ENCODE measurements at regions not wholly inside any gene's neighbourhood (a gene's known extent, or its start where the extent isn't known, plus 50 kb on each side); places are given as distances from the start of the nearest gene placed in this dataset.
A peak's percentile ranks its signal among the peaks of the same experiment; 100 is the strongest.

- no peak for DNase-seq (ENCODE audit: low spot score)
These were observed 247.6 kb upstream of the PBX1 start for GRCh38 chr1:164311377-164311776.

- DNase-seq (ENCODE audit: low spot score): peak; percentile 36
These were observed 237.9 kb upstream of the PBX1 start for GRCh38 chr1:164320790-164321731.

- no peak for DNase-seq (ENCODE audit: low spot score)
These were observed 233.2 kb upstream of the PBX1 start for GRCh38 chr1:164325786-164326185.

- no peak for DNase-seq (ENCODE audit: low spot score)
These were observed 225.6 kb upstream of the PBX1 start for GRCh38 chr1:164333387-164333786.

- DNase-seq (ENCODE audit: low spot score): no peak
These were observed 221.6 kb upstream of the PBX1 start for GRCh38 chr1:164337394-164337793.

GRCh38 chr1:164337885-164338284, 221.1 kb upstream of the PBX1 start:
- DNase-seq (ENCODE audit: low spot score): no peak

- DNase-seq (ENCODE audit: low spot score): no peak
These were observed 215.8 kb upstream of the PBX1 start for GRCh38 chr1:164343189-164343588.

GRCh38 chr1:164347980-164348379, 211.0 kb upstream of the PBX1 start:
- no peak for DNase-seq (ENCODE audit: low spot score)

GRCh38 chr1:164356511-164356910, 202.5 kb upstream of the PBX1 start:
- no peak for DNase-seq (ENCODE audit: low spot score)

- no peak for DNase-seq (ENCODE audit: low spot score)
These were observed 198.7 kb upstream of the PBX1 start for GRCh38 chr1:164360265-164360664.

GRCh38 chr1:164361927-164362326, 197.1 kb upstream of the PBX1 start:
- DNase-seq (ENCODE audit: low spot score): no peak

- DNase-seq (ENCODE audit: low spot score): no peak
These were observed 195.0 kb upstream of the PBX1 start for GRCh38 chr1:164363980-164364379.

- no peak for DNase-seq (ENCODE audit: low spot score)
These were observed 193.0 kb upstream of the PBX1 start for GRCh38 chr1:164366014-164366413.

- no peak for DNase-seq (ENCODE audit: low spot score)
These were observed 189.2 kb upstream of the PBX1 start for GRCh38 chr1:164369698-164370365.

GRCh38 chr1:164380893-164381292, 178.1 kb upstream of the PBX1 start:
- no peak for DNase-seq (ENCODE audit: low spot score)

- no peak for DNase-seq (ENCODE audit: low spot score)
These were observed 176.6 kb upstream of the PBX1 start for GRCh38 chr1:164382384-164382783.

GRCh38 chr1:164384262-164384661, 174.7 kb upstream of the PBX1 start:
- DNase-seq (ENCODE audit: low spot score): no peak

- DNase-seq (ENCODE audit: low spot score): no peak
These were observed 141.8 kb upstream of the PBX1 start for GRCh38 chr1:164417016-164417704.

GRCh38 chr1:164423136-164423535, 135.8 kb upstream of the PBX1 start:
- DNase-seq (ENCODE audit: low spot score): no peak

- no peak for DNase-seq (ENCODE audit: low spot score)
These were observed 125.7 kb upstream of the PBX1 start for GRCh38 chr1:164433141-164433817.

GRCh38 chr1:164433818-164434170, 125.2 kb upstream of the PBX1 start:
- DNase-seq (ENCODE audit: low spot score): no peak

- peak; percentile 59 for DNase-seq (ENCODE audit: low spot score)
These were observed 118.8 kb upstream of the PBX1 start for GRCh38 chr1:164440232-164440631.

Measured in Ammon's horn (tissue), 1 donor.